COLO668 (cell line): ENCODE measurements at regions not wholly inside any gene's neighbourhood (a gene's known extent, or its start where the extent isn't known, plus 50 kb on each side); places are given as distances from the start of the nearest gene placed in this dataset.
"Not testable (repeated sequence)": the region's sequence is repeated elsewhere in the genome, so short reads cannot be mapped to it uniquely, and the experiment has no call there.

Source experiments
- DNase-seq: peaks from one replicate; lab custom pipeline; 2025; ENCODE audit not compliant: unreplicated experiment; lab: John Stamatoyannopoulos, UW

DNA sequence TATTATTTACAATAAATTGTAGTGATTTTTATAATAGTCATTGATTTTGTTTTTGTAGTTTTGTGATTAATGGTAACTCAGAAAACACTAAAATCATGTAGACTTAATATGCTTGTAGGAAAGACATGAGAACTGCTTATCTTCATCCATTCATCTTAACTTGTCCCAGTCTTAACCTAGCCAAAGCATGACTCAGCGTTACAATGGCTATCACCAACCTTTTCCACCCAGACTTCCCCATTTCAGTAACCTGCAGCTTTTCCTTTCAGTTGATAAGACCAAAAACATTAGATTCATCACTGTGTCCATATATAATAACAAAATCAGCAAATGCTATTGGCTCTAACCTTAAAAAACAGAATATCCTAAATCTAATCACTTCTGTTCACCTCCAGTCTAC, 106.2 kb upstream of the KLF8 start:
- DNase-seq: no peak

DNA sequence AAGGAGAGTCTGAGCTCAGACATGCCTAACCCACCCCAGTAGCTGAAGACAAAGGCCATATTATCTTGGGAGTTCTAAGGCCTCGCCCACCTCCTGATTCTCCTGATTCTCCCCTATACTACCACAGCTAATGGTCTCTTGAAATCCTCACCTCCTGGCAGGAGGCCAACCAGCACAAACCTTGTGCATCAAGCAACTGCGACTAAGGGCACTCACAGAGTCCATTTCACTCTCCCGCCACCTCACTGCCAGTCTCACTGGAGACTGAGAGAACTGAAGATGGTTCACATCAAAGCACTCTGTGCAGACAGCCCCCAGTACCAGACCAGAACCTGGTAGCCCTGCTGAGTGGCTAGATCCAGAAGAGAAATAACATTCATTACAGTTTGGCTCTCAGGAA, 102.1 kb upstream of the KLF8 start:
- DNase-seq: no peak

DNA sequence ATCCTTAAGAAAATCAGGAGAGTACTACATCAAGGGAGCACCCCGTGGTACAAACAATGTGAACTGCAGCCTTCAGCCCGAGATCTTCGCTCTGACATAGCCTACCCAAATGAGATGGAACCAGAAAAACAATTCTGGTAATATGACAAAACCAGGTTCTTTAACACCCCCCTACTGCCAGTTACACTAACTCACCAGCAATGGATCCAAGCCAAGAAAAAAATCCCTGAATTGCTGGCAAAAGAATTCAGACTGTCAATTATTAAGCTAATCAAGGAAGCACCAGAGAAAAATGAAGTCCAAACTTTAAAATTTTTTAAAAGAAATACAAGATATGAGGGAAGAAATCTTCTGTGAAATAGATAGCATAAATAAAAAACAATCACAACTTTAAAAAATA, 101.7 kb upstream of the KLF8 start:
- no peak for DNase-seq

DNA sequence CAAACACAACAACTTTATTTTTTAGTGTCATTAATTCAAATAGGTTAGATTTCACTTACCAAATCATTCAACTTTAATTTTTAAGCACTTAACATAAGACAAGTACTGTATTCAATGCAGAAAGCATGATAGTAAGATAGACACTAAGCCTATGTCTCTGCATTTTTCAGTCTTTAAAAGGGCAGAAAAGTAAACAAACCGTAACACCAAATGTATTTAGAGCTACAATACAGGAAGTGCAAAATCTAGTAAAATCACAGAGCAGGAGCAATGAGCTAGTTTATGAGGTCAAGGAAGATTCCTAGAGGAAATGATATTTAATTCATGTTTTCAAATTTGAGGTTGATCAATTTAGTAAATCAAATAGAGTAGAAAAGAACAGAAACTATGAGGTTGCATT, 68.0 kb upstream of the KLF8 start:
- not testable (repeated sequence) for DNase-seq
